Endothelial cell of umbilical vein (primary cell): ENCODE measurements at regions not wholly inside any gene's neighbourhood (a gene's known extent, or its start where the extent isn't known, plus 50 kb on each side); places are given as distances from the start of the nearest gene placed in this dataset.

Experiments
- BruUV-seq: library from RNA; stranded (reverse); fragments of 400-500 nt; replicated peaks from 2 replicates; lab custom pipeline; 2021; lab: Mats Ljungman, UMichigan
- CTCF ChIA-PET: fragments of 300-600, 350-600 bp; sonication (Branson Sonifier 250); formaldehyde crosslinking; loops from one replicate; lab custom pipeline; 2021; ENCODE audit warnings: antibody characterized with exemption, inconsistent platforms; lab: Charles Lee
- POLR2A ChIA-PET: fragments of 300-600, 350-600 bp; sonication (Branson Sonifier 250); formaldehyde crosslinking; loops from one replicate; lab custom pipeline; 2021; ENCODE audit warnings: antibody characterized with exemption, inconsistent platforms; lab: Charles Lee
- DNase-seq: peaks from one replicate; pipeline ENCODE4 v3.0.0-alpha.2; 2011; ENCODE audit warnings: low read depth, low spot score
- FAIRE-seq: peaks from 2 replicates; lab custom pipeline; 2011; peaks lifted over from hg19 to GRCh38; lab: Jason Lieb, UNC
- H2AFZ ChIP-seq: 2 replicates; pipeline ENCODE4 v1.6.0; 2012; ENCODE audit warnings: low read depth, low read length, control low read depth, inconsistent platforms
- H3K27ac ChIP-seq: 2 replicates; pipeline ENCODE4 v1.5.1; 2011; ENCODE audit warnings: low read depth, mild to moderate bottlenecking, control low read depth, low read length, moderate library complexity; ENCODE audit not compliant: insufficient read depth
- H3K27me3 ChIP-seq, 2 experiments: 2 replicates each; pipeline versions ENCODE4 v1.6.0 to v1.6.1; 2011; ENCODE audit warnings: low read length in 2 of 2, mixed read lengths in 1 of 2; ENCODE audit not compliant: control insufficient read depth in 2 of 2, insufficient read depth in 2 of 2
- H3K36me3 ChIP-seq, 2 experiments: 2 replicates in 1 of 2; 3 replicates in 1 of 2; pipeline ENCODE4 v1.5.1; 2011; ENCODE audit warnings: low read length in 2 of 2, mild to moderate bottlenecking in 1 of 2, moderate library complexity in 1 of 2; ENCODE audit not compliant: control insufficient read depth in 2 of 2, insufficient read depth in 2 of 2; ENCODE audit errors: extremely low read depth in 1 of 2
- H3K4me1 ChIP-seq: 3 replicates; pipeline ENCODE4 v1.5.1; 2011; ENCODE audit warnings: mild to moderate bottlenecking, low read length; ENCODE audit not compliant: control insufficient read depth, insufficient read depth; ENCODE audit errors: extremely low read depth
- H3K4me2 ChIP-seq: 2 replicates; pipeline ENCODE4 v1.6.1; 2011; ENCODE audit warnings: low read length, control low read depth, mixed read lengths; ENCODE audit not compliant: insufficient read depth
- H3K4me3 ChIP-seq, 3 experiments: fragments of 200-600 bp in 1 of 3; sonication (generic), shearing (Covaris generic) in 1 of 3; replicated peaks in 1 of 3; 2 replicates each; pipeline ENCODE4 v1.5.1; 2011 to 2016; ENCODE audit warnings: control low read depth in 3 of 3, low read length in 3 of 3, mild to moderate bottlenecking in 2 of 3, inconsistent platforms in 1 of 3, low read depth in 1 of 3, moderate library complexity in 1 of 3; ENCODE audit not compliant: insufficient read depth in 1 of 3
- H3K79me2 ChIP-seq: 2 replicates; pipeline ENCODE4 v1.6.0; 2012; ENCODE audit warnings: low read length, inconsistent platforms; ENCODE audit not compliant: control insufficient read depth, insufficient read depth
- H3K9ac ChIP-seq: replicated peaks from 2 replicates; pipeline ENCODE3; 2011; ENCODE audit warnings: low read length, control low read depth; ENCODE audit not compliant: insufficient read depth; ENCODE audit errors: extremely low read depth
- H3K9me1 ChIP-seq: replicated peaks from 3 replicates; pipeline ENCODE4 v1.6.0; 2011; ENCODE audit warnings: mild to moderate bottlenecking, low read length; ENCODE audit not compliant: control insufficient read depth, insufficient read depth; ENCODE audit errors: extremely low read depth
- H3K9me3 ChIP-seq: replicated peaks from 2 replicates; pipeline ENCODE4 v1.5.1; 2012; ENCODE audit warnings: low read length, inconsistent platforms; ENCODE audit not compliant: control insufficient read depth, insufficient read depth
- H4K20me1 ChIP-seq: replicated peaks from 2 replicates; pipeline ENCODE3; 2011; ENCODE audit warnings: mild to moderate bottlenecking, low read length; ENCODE audit not compliant: control insufficient read depth, insufficient read depth; ENCODE audit errors: extremely low read depth
- CTCF ChIP-seq, 2 donors: IDR thresholded peaks; 1 replicate in 1 of 2; 2 replicates in 1 of 2; pipeline ENCODE4 v1.5.1; 2011; ENCODE audit warnings: low read length in 2 of 2, mild to moderate bottlenecking in 2 of 2, moderate library complexity in 2 of 2, control low read depth in 1 of 2, inconsistent platforms in 1 of 2, low read depth in 1 of 2; ENCODE audit not compliant: insufficient read depth in 1 of 2; ENCODE audit errors: extremely low read depth in 1 of 2
- EZH2 ChIP-seq: IDR thresholded peaks from 2 replicates; pipeline ENCODE4 v1.6.1; 2012; ENCODE audit warnings: borderline replicate concordance, low read depth, mild to moderate bottlenecking, moderate library complexity, low read length, inconsistent platforms; ENCODE audit not compliant: severe bottlenecking
- FOS ChIP-seq: IDR thresholded peaks from 2 replicates; pipeline ENCODE4 v1.6.1; 2011; ENCODE audit warnings: mild to moderate bottlenecking, low read length, moderate library complexity, borderline replicate concordance; ENCODE audit not compliant: insufficient read depth
- MAX ChIP-seq: IDR thresholded peaks from 2 replicates; pipeline ENCODE4 v1.6.1; 2011; ENCODE audit not compliant: insufficient read depth, insufficient read length
- MYC ChIP-seq: IDR thresholded peaks from one replicate; pipeline ENCODE4 v1.6.1; 2011; ENCODE audit warnings: mild to moderate bottlenecking, low read depth, low read length
- POLR2A ChIP-seq: IDR thresholded peaks from 2 replicates; pipeline ENCODE4 v1.6.1; 2012; ENCODE audit warnings: low read depth, mild to moderate bottlenecking, control low read depth, low read length
- POLR2AphosphoS5 ChIP-seq: IDR thresholded peaks from 2 replicates; pipeline ENCODE4 v1.6.1; 2012; ENCODE audit warnings: low read depth, mild to moderate bottlenecking, control low read depth, low read length, moderate library complexity; ENCODE audit not compliant: insufficient read depth
- dilution Hi-C: fragments of 300-500 bp; cut with MboI; formaldehyde crosslinking; loops from one replicate; pipeline ENCODE4 v1.15.0; 2019; ENCODE audit warnings: low sequenced_read_pairs; ENCODE audit not compliant: extremely low pct_ligation_motif_present
- intact Hi-C: fragments of 100-400 bp; cut with micrococcal nuclease; formaldehyde crosslinking; loops from one replicate; pipeline ENCODE4 v1.10.0; 2022

- Histone ChIP-seq H3K4me1 (no peaks in the 10 kb centered on the region), H3K27ac (no peak overlapping the region), H3K9ac (no peak overlapping the region), H3K36me3 (no peaks in the 10 kb centered on the region), H2AFZ (no peak overlapping the region), H3K9me3 (no peaks in the 10 kb centered on the region), H4K20me1 (no peaks in the 10 kb centered on the region), H3K27me3 (no peaks in the 10 kb centered on the region), H3K9me1 (no peaks in the 10 kb centered on the region), H3K4me2 (no peak overlapping the region), H3K79me2 (no peaks in the 10 kb centered on the region), H3K4me3 (no peak overlapping the region)
- intact Hi-C loops: no loop called here
- POLR2A ChIA-PET: no interaction called here
- TF ChIP-seq MAX (no peak), FOS (no peak), POLR2A (no peak), MYC (no peak), POLR2AphosphoS5 (no peak), EZH2 (no peak)
- no TSS peak for BruUV-seq
- FAIRE-seq (no peak), DNase-seq (no peak)
- dilution Hi-C loops: no loop called here
- CTCF ChIA-PET: no interaction called here
Observed at GRCh38 chr12:118501489-118501888, 125.1 kb downstream of the SUDS3 start.

GRCh38 chr12:118503476-118503875 is 127.1 kb downstream of the SUDS3 start:
- Histone ChIP-seq H3K4me2 (no peak overlapping the region), H3K9me3 (no peaks in the 10 kb centered on the region), H3K27me3 (no peaks in the 10 kb centered on the region), H3K9me1 (no peaks in the 10 kb centered on the region), H3K9ac (no peak overlapping the region), H4K20me1 (no peaks in the 10 kb centered on the region), H3K79me2 (no peaks in the 10 kb centered on the region), H2AFZ (no peak overlapping the region), H3K36me3 (no peaks in the 10 kb centered on the region), H3K4me3 (no peak overlapping the region), H3K4me1 (no peaks in the 10 kb centered on the region), H3K27ac (no peak overlapping the region)
- FAIRE-seq (no peak), DNase-seq (no peak)
- no peak for TF ChIP-seq MAX
- no peak for TF ChIP-seq CTCF (IDR thresholded peaks at IDR 0.05; ENCODE audit: extremely low read depth in 1 of 2, insufficient read depth in 1 of 2, low read depth in 1 of 2, low read length in 2 of 2)
- CTCF ChIA-PET: no interaction called here
- dilution Hi-C loops (no loop called here), intact Hi-C loops (no loop called here)
- POLR2A ChIA-PET: no interaction called here
- no TSS peak for BruUV-seq
